TTC549 (cell line): ENCODE measurements at regions not wholly inside any gene's neighbourhood (a gene's known extent, or its start where the extent isn't known, plus 50 kb on each side); places are given as distances from the start of the nearest gene placed in this dataset.

Experiments
- FAIRE-seq: peaks from 2 replicates; lab custom pipeline; 2012; peaks lifted over from hg19 to GRCh38; lab: Jason Lieb, UNC

GRCh38 chr17:77446940-77447634 lies 306.3 kb downstream of the SEC14L1 start:
- FAIRE-seq: no peak

GRCh38 chr17:77449373-77449907 lies 308.7 kb downstream of the SEC14L1 start:
- no peak for FAIRE-seq

- no peak for FAIRE-seq
Observed at GRCh38 chr17:77449908-77450741, 309.4 kb downstream of the SEC14L1 start.

- no peak for FAIRE-seq
Observed at GRCh38 chr17:77450742-77451244, 310.0 kb downstream of the SEC14L1 start.

- no peak for FAIRE-seq
Observed at GRCh38 chr17:77451245-77451893, 310.6 kb downstream of the SEC14L1 start.

GRCh38 chr17:77451894-77452852 lies 311.4 kb downstream of the SEC14L1 start:
- FAIRE-seq: no peak

GRCh38 chr17:77453613-77454241 lies 313.0 kb downstream of the SEC14L1 start:
- FAIRE-seq: no peak

- FAIRE-seq: no peak
Observed at GRCh38 chr17:77454242-77455095, 313.7 kb downstream of the SEC14L1 start.

GRCh38 chr17:77455111-77455890 lies 314.5 kb downstream of the SEC14L1 start:
- FAIRE-seq: no peak

- FAIRE-seq: no peak
Observed at GRCh38 chr17:77455891-77456260, 315.1 kb downstream of the SEC14L1 start.

GRCh38 chr17:77456271-77456950 lies 315.6 kb downstream of the SEC14L1 start:
- no peak for FAIRE-seq

- FAIRE-seq: no peak
Observed at GRCh38 chr17:77456951-77457548, 316.3 kb downstream of the SEC14L1 start.

- FAIRE-seq: no peak
Observed at GRCh38 chr17:77457572-77458201, 316.9 kb downstream of the SEC14L1 start.

- no peak for FAIRE-seq
Observed at GRCh38 chr17:77458202-77459017, 317.6 kb downstream of the SEC14L1 start.

GRCh38 chr17:77459018-77459755 lies 318.4 kb downstream of the SEC14L1 start:
- FAIRE-seq: no peak

- no peak for FAIRE-seq
Observed at GRCh38 chr17:77460514-77461046, 319.8 kb downstream of the SEC14L1 start.
